T-helper 17 cell (primary cell): ENCODE measurements at regions not wholly inside any gene's neighbourhood (a gene's known extent, or its start where the extent isn't known, plus 50 kb on each side); places are given as distances from the start of the nearest gene placed in this dataset.

Experiments used
- ATAC-seq: fragments of 150-1000 bp; cut with Tn5 transposase; 2 replicates; pipeline ENCODE4 v1.10.0; 2021; ENCODE audit warnings: mild to moderate bottlenecking, moderate library complexity
- DNase-seq, 3 donors: peaks; one replicate each; pipeline versions ENCODE4 v3.0.0 to v3.0.0-alpha.2; 2020 to 2021
- H3K9me3 ChIP-seq: one replicate; pipeline ENCODE4 v1.7.0; 2013; ENCODE audit warnings: low read length, mild to moderate bottlenecking; ENCODE audit not compliant: control insufficient read depth, poor library complexity, severe bottlenecking
- H3K27ac Mint-ChIP-seq: one replicate; pipeline ENCODE4 v1.8.0; 2022; ENCODE audit warnings: mild to moderate bottlenecking, moderate library complexity, mixed read lengths
- H3K27me3 Mint-ChIP-seq: one replicate; pipeline ENCODE4 v1.8.0; 2022; ENCODE audit warnings: mixed read lengths
- H3K36me3 Mint-ChIP-seq: one replicate; pipeline ENCODE4 v1.8.0; 2022; ENCODE audit warnings: low read depth, mixed read lengths
- H3K4me1 Mint-ChIP-seq: one replicate; pipeline ENCODE4 v1.8.0; 2022; ENCODE audit warnings: mild to moderate bottlenecking, mixed read lengths
- H3K4me3 Mint-ChIP-seq: one replicate; pipeline ENCODE4 v1.8.0; 2022; ENCODE audit warnings: mild to moderate bottlenecking, moderate library complexity, mixed read lengths

GRCh38 chr9:105030285-105030684 is 102.3 kb upstream of the ABCA1 start:
- H3K4me3 Mint-ChIP-seq = no peak overlapping the region
- no peaks in the 10 kb centered on the region for H3K36me3 Mint-ChIP-seq
- peaks cover 4% of the 10 kb centered on the region for H3K4me1 Mint-ChIP-seq
- peaks cover 6% of the 10 kb centered on the region for H3K9me3 ChIP-seq
- no peaks in the 10 kb centered on the region for H3K27me3 Mint-ChIP-seq
- H3K27ac Mint-ChIP-seq = no peak overlapping the region
- ATAC-seq = no peak
- no peak for DNase-seq

- no peaks in the 10 kb centered on the region for H3K27me3 Mint-ChIP-seq
- H3K4me3 Mint-ChIP-seq = no peak overlapping the region
- ATAC-seq (no peak), DNase-seq (no peak)
- H3K9me3 ChIP-seq = peaks cover 6% of the 10 kb centered on the region
- no peak overlapping the region for H3K27ac Mint-ChIP-seq
- no peaks in the 10 kb centered on the region for H3K4me1 Mint-ChIP-seq
- H3K36me3 Mint-ChIP-seq = no peaks in the 10 kb centered on the region
Measured at GRCh38 chr9:105037139-105037538, 109.2 kb upstream of the ABCA1 start.

GRCh38 chr9:105038051-105038450 is 110.1 kb upstream of the ABCA1 start:
- DNase-seq = no peak
- Mint-ChIP-seq H3K4me1 (peaks cover 3% of the 10 kb centered on the region), H3K4me3 (no peak overlapping the region), H3K27me3 (no peaks in the 10 kb centered on the region), H3K36me3 (no peaks in the 10 kb centered on the region), H3K27ac (no peak overlapping the region)
- peaks cover 6% of the 10 kb centered on the region for H3K9me3 ChIP-seq
- ATAC-seq = no peak

- ATAC-seq (no peak), DNase-seq (no peak)
- no peaks in the 10 kb centered on the region for H3K36me3 Mint-ChIP-seq
- H3K27me3 Mint-ChIP-seq = no peaks in the 10 kb centered on the region
- peaks cover 3% of the 10 kb centered on the region for H3K4me1 Mint-ChIP-seq
- H3K27ac Mint-ChIP-seq = no peak overlapping the region
- no peaks in the 10 kb centered on the region for H3K9me3 ChIP-seq
- no peak overlapping the region for H3K4me3 Mint-ChIP-seq
Measured at GRCh38 chr9:105039175-105039799, 111.3 kb upstream of the ABCA1 start.

GRCh38 chr9:105043370-105043936 is 115.5 kb upstream of the ABCA1 start:
- no peaks in the 10 kb centered on the region for H3K27me3 Mint-ChIP-seq
- ATAC-seq (no peak), DNase-seq (no peak)
- H3K36me3 Mint-ChIP-seq = no peaks in the 10 kb centered on the region
- H3K9me3 ChIP-seq = no peaks in the 10 kb centered on the region
- no peak overlapping the region for H3K4me3 Mint-ChIP-seq
- H3K27ac Mint-ChIP-seq = no peak overlapping the region
- H3K4me1 Mint-ChIP-seq = peaks cover 5% of the 10 kb centered on the region

GRCh38 chr9:105044518-105044917 is 116.6 kb upstream of the ABCA1 start:
- H3K4me1 Mint-ChIP-seq = peaks cover 5% of the 10 kb centered on the region
- H3K4me3 Mint-ChIP-seq = no peak overlapping the region
- H3K27ac Mint-ChIP-seq = no peak overlapping the region
- no peaks in the 10 kb centered on the region for H3K9me3 ChIP-seq
- H3K36me3 Mint-ChIP-seq = no peaks in the 10 kb centered on the region
- ATAC-seq = no peak
- DNase-seq = no peak
- H3K27me3 Mint-ChIP-seq = no peaks in the 10 kb centered on the region

GRCh38 chr9:105046907-105047741 is 119.2 kb upstream of the ABCA1 start:
- no peaks in the 10 kb centered on the region for H3K9me3 ChIP-seq
- DNase-seq (no peak), ATAC-seq (no peak)
- Mint-ChIP-seq H3K27ac (peak overlapping the region; percentile 6), H3K4me1 (peaks cover 16% of the 10 kb centered on the region), H3K27me3 (no peaks in the 10 kb centered on the region), H3K36me3 (no peaks in the 10 kb centered on the region), H3K4me3 (no peak overlapping the region)

GRCh38 chr9:105047742-105048041 is 119.7 kb upstream of the ABCA1 start:
- Mint-ChIP-seq H3K27ac (peak overlapping the region; percentile 6), H3K27me3 (no peaks in the 10 kb centered on the region), H3K4me3 (no peak overlapping the region), H3K36me3 (no peaks in the 10 kb centered on the region), H3K4me1 (peaks cover 19% of the 10 kb centered on the region)
- DNase-seq (no peak), ATAC-seq (no peak)
- no peaks in the 10 kb centered on the region for H3K9me3 ChIP-seq

GRCh38 chr9:105048331-105048730 is 120.4 kb upstream of the ABCA1 start:
- H3K27me3 Mint-ChIP-seq = no peaks in the 10 kb centered on the region
- H3K27ac Mint-ChIP-seq = no peak overlapping the region
- H3K4me1 Mint-ChIP-seq = peaks cover 25% of the 10 kb centered on the region
- H3K9me3 ChIP-seq = no peaks in the 10 kb centered on the region
- H3K36me3 Mint-ChIP-seq = no peaks in the 10 kb centered on the region
- H3K4me3 Mint-ChIP-seq = no peak overlapping the region
- DNase-seq = no peak
- no peak for ATAC-seq

- Mint-ChIP-seq H3K27ac (no peak overlapping the region), H3K36me3 (no peaks in the 10 kb centered on the region), H3K4me1 (peaks cover 23% of the 10 kb centered on the region), H3K4me3 (no peak overlapping the region), H3K27me3 (no peaks in the 10 kb centered on the region)
- ATAC-seq (no peak), DNase-seq (no peak)
- no peaks in the 10 kb centered on the region for H3K9me3 ChIP-seq
Measured at GRCh38 chr9:105050296-105050695, 122.3 kb upstream of the ABCA1 start.

- Mint-ChIP-seq H3K4me3 (peak overlapping the region; percentile 70), H3K4me1 (peaks cover 26% of the 10 kb centered on the region), H3K36me3 (no peaks in the 10 kb centered on the region), H3K27ac (peak overlapping the region; percentile 83), H3K27me3 (no peaks in the 10 kb centered on the region)
- H3K9me3 ChIP-seq = no peaks in the 10 kb centered on the region
- DNase-seq (no peak), ATAC-seq (peak; percentile 88)
Measured at GRCh38 chr9:105051897-105052296, 123.9 kb upstream of the ABCA1 start.

- H3K4me3 Mint-ChIP-seq = peak overlapping the region; percentile 70
- peak overlapping the region; percentile 83 for H3K27ac Mint-ChIP-seq
- H3K36me3 Mint-ChIP-seq = no peaks in the 10 kb centered on the region
- ATAC-seq = no peak
- no peaks in the 10 kb centered on the region for H3K27me3 Mint-ChIP-seq
- no peak for DNase-seq
- H3K9me3 ChIP-seq = no peaks in the 10 kb centered on the region
- H3K4me1 Mint-ChIP-seq = peaks cover 26% of the 10 kb centered on the region
Measured at GRCh38 chr9:105052346-105052745, 124.4 kb upstream of the ABCA1 start.

- no peaks in the 10 kb centered on the region for H3K36me3 Mint-ChIP-seq
- H3K4me3 Mint-ChIP-seq = no peak overlapping the region
- no peaks in the 10 kb centered on the region for H3K27me3 Mint-ChIP-seq
- H3K4me1 Mint-ChIP-seq = peaks cover 26% of the 10 kb centered on the region
- peak; percentile 65 for ATAC-seq
- DNase-seq = no peak
- peak overlapping the region; percentile 83 for H3K27ac Mint-ChIP-seq
- no peaks in the 10 kb centered on the region for H3K9me3 ChIP-seq
Measured at GRCh38 chr9:105053209-105053652, 125.3 kb upstream of the ABCA1 start.
